SU-DHL-6 (cell line): ENCODE measurements at regions not wholly inside any gene's neighbourhood (a gene's known extent, or its start where the extent isn't known, plus 50 kb on each side); places are given as distances from the start of the nearest gene placed in this dataset.

ENCODE experiments used
- H2AFZ ChIP-seq: fragments of 200-600 bp; sonication (generic); 2 replicates; pipeline ENCODE4 v1.6.1; 2014; ENCODE audit warnings: low read depth, mild to moderate bottlenecking, moderate library complexity, mixed read lengths, antibody characterized with exemption, low read length; ENCODE audit not compliant: severe bottlenecking
- H3F3A ChIP-seq: fragments of 200-600 bp; shearing (Covaris generic); 2 replicates; pipeline ENCODE4 v1.6.0; 2016; ENCODE audit warnings: antibody characterized with exemption, mild to moderate bottlenecking; ENCODE audit not compliant: insufficient read depth
- H3K27ac ChIP-seq: fragments of 200-600 bp; sonication (generic); 2 replicates; pipeline ENCODE4 v1.5.1; 2016; ENCODE audit warnings: low read depth, mild to moderate bottlenecking, low read length, moderate library complexity, mixed read lengths
- H3K27me3 ChIP-seq: fragments of 200-600 bp; sonication (generic), shearing (Covaris generic); 2 replicates; pipeline ENCODE4 v1.6.0; 2014; ENCODE audit warnings: mild to moderate bottlenecking, low read length
- H3K36me3 ChIP-seq: fragments of 200-600 bp; sonication (generic); 2 replicates; pipeline ENCODE4 v1.6.1; 2014; ENCODE audit warnings: mild to moderate bottlenecking, low read length, mixed read lengths
- H3K4me2 ChIP-seq: fragments of 300-600, 200-600 bp; shearing (Covaris generic), sonication (generic); 2 replicates; pipeline ENCODE4 v1.6.0; 2014; ENCODE audit warnings: low read length, low read depth, mild to moderate bottlenecking; ENCODE audit not compliant: poor library complexity, severe bottlenecking
- H3K4me3 ChIP-seq: fragments of 200-600 bp; sonication (generic); 2 replicates; pipeline ENCODE4 v1.5.1; 2014; ENCODE audit warnings: antibody characterized with exemption, low read length, mild to moderate bottlenecking, mixed read lengths; ENCODE audit not compliant: insufficient read depth, poor library complexity, severe bottlenecking
- H3K79me2 ChIP-seq: fragments of 200-600 bp; sonication (generic); 2 replicates; pipeline ENCODE4 v1.6.1; 2014; ENCODE audit warnings: mild to moderate bottlenecking, low read length, moderate library complexity; ENCODE audit not compliant: insufficient read depth
- H3K9ac ChIP-seq: fragments of 200-600 bp; sonication (generic); 2 replicates; pipeline ENCODE4 v1.7.0; 2014; ENCODE audit warnings: mild to moderate bottlenecking, low read length
- H3K9me2 ChIP-seq: fragments of 200-600 bp; sonication (generic); replicated peaks from 2 replicates; pipeline ENCODE4 v1.6.1; 2014; ENCODE audit warnings: low read length; ENCODE audit not compliant: insufficient read depth
- H3K9me3 ChIP-seq: fragments of 200-600 bp; sonication (generic); 2 replicates; pipeline ENCODE4 v1.6.1; 2014; ENCODE audit warnings: low read length, mixed read lengths; ENCODE audit not compliant: insufficient read depth
- H4K20me1 ChIP-seq: fragments of 200-600 bp; sonication (generic); 2 replicates; pipeline ENCODE4 v1.6.1; 2014; ENCODE audit warnings: low read depth, mild to moderate bottlenecking, antibody characterized with exemption, low read length, moderate library complexity, mixed read lengths
- CTCF ChIP-seq: fragments of 200-600 bp; sonication (generic); IDR thresholded peaks from one replicate; pipeline ENCODE4 v1.5.1; 2017; ENCODE audit warnings: antibody characterized with exemption, mild to moderate bottlenecking, low read length, moderate library complexity; ENCODE audit not compliant: insufficient read depth, poor library complexity, severe bottlenecking
- EZH2phosphoT487 ChIP-seq: fragments of 200-600 bp; sonication (generic), shearing (Covaris generic); conservative IDR thresholded peaks from 2 replicates; pipeline ENCODE4 v1.6.1; 2018; ENCODE audit warnings: mild to moderate bottlenecking, antibody characterized with exemption, low read length, moderate library complexity, mixed read lengths

GRCh38 chr19:13623716-13624710 lies 117.7 kb upstream of the CACNA1A start:
- no peaks in the 10 kb centered on the region for H3K36me3 ChIP-seq
- no peak overlapping the region for H3K9ac ChIP-seq
- no peaks in the 10 kb centered on the region for H3K79me2 ChIP-seq
- no peak for TF ChIP-seq EZH2phosphoT487
- no peak for TF ChIP-seq CTCF
- H3F3A ChIP-seq, result no peaks in the 10 kb centered on the region
- H2AFZ ChIP-seq, result no peak overlapping the region
- H3K4me2 ChIP-seq, result no peak overlapping the region
- H3K27me3 ChIP-seq, result no peaks in the 10 kb centered on the region
- no peak overlapping the region for H3K27ac ChIP-seq
- H4K20me1 ChIP-seq, result no peaks in the 10 kb centered on the region
- no peak overlapping the region for H3K4me3 ChIP-seq
- H3K9me2 ChIP-seq, result no peaks in the 10 kb centered on the region
- no peaks in the 10 kb centered on the region for H3K9me3 ChIP-seq

DNA sequence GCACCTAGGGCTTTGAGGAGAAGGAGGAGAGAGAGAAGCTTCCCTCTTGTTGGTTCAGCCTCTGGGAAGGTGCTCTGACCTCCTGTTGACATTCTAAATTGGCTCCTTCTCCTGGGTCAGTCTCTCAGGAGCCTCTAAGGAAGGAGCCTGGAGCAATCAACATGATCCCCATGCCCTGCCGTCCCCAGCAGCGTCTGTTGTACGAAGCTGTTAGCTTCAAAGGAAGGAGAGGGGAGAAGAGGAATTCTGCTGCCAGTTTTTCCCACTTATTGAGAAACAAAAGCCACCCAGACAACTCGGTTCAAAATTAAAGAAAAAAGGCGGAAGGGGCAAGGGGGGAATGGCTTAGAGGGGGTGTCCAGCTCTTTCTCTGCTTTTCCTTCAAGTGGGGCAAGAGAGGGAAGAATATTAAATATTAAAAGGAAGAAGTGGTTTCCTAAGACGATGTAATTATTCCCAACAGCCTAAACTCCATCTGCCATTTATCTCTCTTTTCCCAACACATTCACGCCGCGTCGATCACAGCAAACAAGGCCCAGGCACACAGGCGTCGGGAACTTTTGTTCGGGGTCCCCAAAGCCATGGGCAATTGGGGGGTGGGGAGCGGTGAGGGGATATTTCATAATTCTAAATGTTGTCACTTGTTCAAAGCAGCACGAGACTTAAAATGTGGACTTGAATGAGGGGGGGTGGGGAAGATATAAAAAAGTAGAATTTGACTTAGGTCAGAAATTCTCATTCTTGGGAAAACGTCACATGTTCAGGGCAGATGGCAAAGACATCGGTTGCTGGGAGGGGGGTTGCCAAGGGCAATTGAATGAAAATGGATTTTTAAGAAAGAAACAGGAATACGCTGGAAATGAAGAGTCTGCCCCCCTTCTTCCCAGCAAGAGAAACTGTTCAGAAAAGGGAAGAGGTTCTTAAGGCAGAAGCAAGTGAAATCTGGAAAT lies 116.8 kb upstream of the CACNA1A start:
- Histone ChIP-seq H3K36me3 (no peaks in the 10 kb centered on the region), H3F3A (no peaks in the 10 kb centered on the region), H3K27ac (no peak overlapping the region), H2AFZ (no peak overlapping the region), H3K9ac (no peak overlapping the region), H4K20me1 (no peaks in the 10 kb centered on the region), H3K27me3 (no peaks in the 10 kb centered on the region), H3K79me2 (no peaks in the 10 kb centered on the region), H3K4me3 (no peak overlapping the region), H3K4me2 (no peak overlapping the region), H3K9me3 (no peaks in the 10 kb centered on the region), H3K9me2 (no peaks in the 10 kb centered on the region)
- no peak for TF ChIP-seq EZH2phosphoT487
- no peak for TF ChIP-seq CTCF

DNA sequence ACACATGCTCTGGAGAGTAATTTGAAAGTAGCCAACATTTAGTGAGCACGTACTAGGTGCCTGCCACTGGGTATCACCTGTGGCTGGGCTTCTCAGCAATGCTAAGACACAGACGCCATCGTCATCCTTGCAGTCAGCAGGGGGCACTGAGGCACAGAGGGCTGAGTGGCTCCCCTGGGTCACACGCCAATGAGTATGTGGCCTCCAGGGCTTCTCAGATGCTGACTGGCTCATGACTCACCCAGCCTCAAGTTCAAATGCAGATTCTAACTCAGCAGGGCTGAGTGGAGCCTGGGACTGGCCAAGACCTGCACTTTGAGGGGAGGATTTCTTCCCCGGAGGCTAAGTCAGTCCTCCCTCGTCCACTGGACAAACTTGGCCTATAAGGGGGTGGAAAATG lies 115.1 kb upstream of the CACNA1A start:
- Histone ChIP-seq H3K9me2 (no peaks in the 10 kb centered on the region), H4K20me1 (no peaks in the 10 kb centered on the region), H3K4me3 (no peak overlapping the region), H3K79me2 (no peaks in the 10 kb centered on the region), H3K27me3 (no peaks in the 10 kb centered on the region), H3K9me3 (no peaks in the 10 kb centered on the region), H3K36me3 (no peaks in the 10 kb centered on the region), H3K27ac (no peak overlapping the region), H2AFZ (no peak overlapping the region), H3F3A (no peaks in the 10 kb centered on the region), H3K4me2 (no peak overlapping the region), H3K9ac (no peak overlapping the region)
- no peak for TF ChIP-seq EZH2phosphoT487
- TF ChIP-seq CTCF, result no peak
